IMR-90 (cell line): ENCODE measurements at regions not wholly inside any gene's neighbourhood (a gene's known extent, or its start where the extent isn't known, plus 50 kb on each side); places are given as distances from the start of the nearest gene placed in this dataset.

Experiments used
- BHLHE40 ChIP-seq: fragments of 150-350 bp; IDR thresholded peaks from 2 replicates; pipeline ENCODE4 v1.6.1; 2016; ENCODE audit warnings: mild to moderate bottlenecking, low read depth, low read length
- CEBPB ChIP-seq: IDR thresholded peaks from 2 replicates; pipeline ENCODE4 v1.6.1; 2012; ENCODE audit warnings: low read depth, low read length, improper control_type of control experiment
- CHD1 ChIP-seq: IDR thresholded peaks from 2 replicates; pipeline ENCODE4 v1.6.1; 2012; ENCODE audit warnings: low read depth, low read length, improper control_type of control experiment
- POLR2A ChIP-seq: IDR thresholded peaks from 2 replicates; pipeline ENCODE4 v1.6.1; 2012; ENCODE audit warnings: mild to moderate bottlenecking, low read depth, low read length
- RCOR1 ChIP-seq: IDR thresholded peaks from 2 replicates; pipeline ENCODE4 v1.6.1; 2012; ENCODE audit warnings: mild to moderate bottlenecking, low read length, improper control_type of control experiment; ENCODE audit not compliant: insufficient replicate concordance
- RFX5 ChIP-seq: IDR thresholded peaks from 2 replicates; pipeline ENCODE4 v1.8.0; 2012; ENCODE audit warnings: low read depth, mild to moderate bottlenecking, low read length, moderate library complexity
- SMC3 ChIP-seq: fragments of 150-350 bp; IDR thresholded peaks from 2 replicates; pipeline ENCODE4 v1.6.1; 2016; ENCODE audit warnings: low read depth, mild to moderate bottlenecking, antibody characterized with exemption, low read length, moderate library complexity
- TF ChIP-seq, protein P1 (sequence below): conservative IDR thresholded peaks from 2 replicates; pipeline ENCODE4 v1.5.1; 2012; ENCODE audit warnings: mild to moderate bottlenecking, low read depth, low read length, improper control_type of control experiment
- TF ChIP-seq, protein P2 (sequence below): fragments of 150-350 bp; IDR thresholded peaks from 2 replicates; pipeline ENCODE4 v1.6.1; 2017; ENCODE audit warnings: mild to moderate bottlenecking, antibody characterized with exemption, low read length, low read depth

DNA sequence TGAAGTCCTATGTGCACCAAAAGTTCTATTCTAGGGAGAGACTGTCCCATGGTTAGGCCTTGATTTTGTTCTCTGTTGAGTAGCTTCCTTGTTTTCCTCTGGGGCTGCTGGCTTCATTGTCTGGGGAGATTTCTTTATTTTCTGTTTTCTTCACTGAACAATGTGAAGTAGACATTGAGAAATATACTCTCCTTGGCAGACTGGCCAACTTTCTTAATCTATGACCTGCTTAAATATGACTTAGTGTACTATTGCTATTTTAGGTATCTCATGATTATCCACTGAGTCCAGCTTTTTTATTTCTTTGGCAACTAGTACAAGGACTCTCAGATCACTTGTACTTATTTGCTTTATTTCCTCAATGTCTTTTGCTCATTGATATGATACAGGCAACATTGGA is 1594.6 kb downstream of the ARAP2 start:
- no peak for TF ChIP-seq CEBPB
- TF ChIP-seq POLR2A = no peak
- TF ChIP-seq, protein P1, sequence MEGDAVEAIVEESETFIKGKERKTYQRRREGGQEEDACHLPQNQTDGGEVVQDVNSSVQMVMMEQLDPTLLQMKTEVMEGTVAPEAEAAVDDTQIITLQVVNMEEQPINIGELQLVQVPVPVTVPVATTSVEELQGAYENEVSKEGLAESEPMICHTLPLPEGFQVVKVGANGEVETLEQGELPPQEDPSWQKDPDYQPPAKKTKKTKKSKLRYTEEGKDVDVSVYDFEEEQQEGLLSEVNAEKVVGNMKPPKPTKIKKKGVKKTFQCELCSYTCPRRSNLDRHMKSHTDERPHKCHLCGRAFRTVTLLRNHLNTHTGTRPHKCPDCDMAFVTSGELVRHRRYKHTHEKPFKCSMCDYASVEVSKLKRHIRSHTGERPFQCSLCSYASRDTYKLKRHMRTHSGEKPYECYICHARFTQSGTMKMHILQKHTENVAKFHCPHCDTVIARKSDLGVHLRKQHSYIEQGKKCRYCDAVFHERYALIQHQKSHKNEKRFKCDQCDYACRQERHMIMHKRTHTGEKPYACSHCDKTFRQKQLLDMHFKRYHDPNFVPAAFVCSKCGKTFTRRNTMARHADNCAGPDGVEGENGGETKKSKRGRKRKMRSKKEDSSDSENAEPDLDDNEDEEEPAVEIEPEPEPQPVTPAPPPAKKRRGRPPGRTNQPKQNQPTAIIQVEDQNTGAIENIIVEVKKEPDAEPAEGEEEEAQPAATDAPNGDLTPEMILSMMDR = no peak
- TF ChIP-seq BHLHE40 = no peak
- TF ChIP-seq RCOR1 = no peak
- TF ChIP-seq RFX5 = no peak
- no peak for TF ChIP-seq SMC3
- TF ChIP-seq, protein P2, sequence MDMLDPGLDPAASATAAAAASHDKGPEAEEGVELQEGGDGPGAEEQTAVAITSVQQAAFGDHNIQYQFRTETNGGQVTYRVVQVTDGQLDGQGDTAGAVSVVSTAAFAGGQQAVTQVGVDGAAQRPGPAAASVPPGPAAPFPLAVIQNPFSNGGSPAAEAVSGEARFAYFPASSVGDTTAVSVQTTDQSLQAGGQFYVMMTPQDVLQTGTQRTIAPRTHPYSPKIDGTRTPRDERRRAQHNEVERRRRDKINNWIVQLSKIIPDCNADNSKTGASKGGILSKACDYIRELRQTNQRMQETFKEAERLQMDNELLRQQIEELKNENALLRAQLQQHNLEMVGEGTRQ = no peak
- no peak for TF ChIP-seq CHD1
